WTC11 (cell line): ENCODE measurements at regions not wholly inside any gene's neighbourhood (a gene's known extent, or its start where the extent isn't known, plus 50 kb on each side); places are given as distances from the start of the nearest gene placed in this dataset.

Experiments
- ATAC-seq: fragments of 200-7000 bp; cut with Tn5 transposase; 2 replicates; pipeline ENCODE4 v1.10.0; 2021; ENCODE audit warnings: mild to moderate bottlenecking, moderate library complexity
- CTCF ChIA-PET: fragments of 300-600 bp; sonication (Branson Sonifier 250); formaldehyde crosslinking; loops from one replicate; lab custom pipeline; 2021; ENCODE audit warnings: antibody characterized with exemption; lab: Charles Lee
- POLR2A ChIA-PET: fragments of 350-600 bp; sonication (Branson Sonifier 250); formaldehyde crosslinking; loops from one replicate; lab custom pipeline; 2021; ENCODE audit warnings: antibody characterized with exemption; lab: Charles Lee
- DNase-seq: peaks from one replicate; pipeline ENCODE4 v3.0.0; 2021; ENCODE audit warnings: low spot score
- H3K27ac Mint-ChIP-seq: 2 replicates; pipeline ENCODE4 v1.8.0; 2021; ENCODE audit warnings: mixed read lengths
- H3K27me3 Mint-ChIP-seq: 2 replicates; pipeline ENCODE4 v1.8.0; 2021; ENCODE audit warnings: low read depth, mild to moderate bottlenecking, moderate library complexity, mixed read lengths
- H3K36me3 Mint-ChIP-seq: 2 replicates; pipeline ENCODE4 v1.8.0; 2021; ENCODE audit warnings: mixed read lengths
- H3K4me1 Mint-ChIP-seq: 2 replicates; pipeline ENCODE4 v1.8.0; 2022; ENCODE audit warnings: mixed read lengths
- H3K4me3 Mint-ChIP-seq: 2 replicates; pipeline ENCODE4 v1.8.0; 2021; ENCODE audit warnings: mild to moderate bottlenecking, moderate library complexity, mixed read lengths
- H3K9me3 Mint-ChIP-seq: 2 replicates; pipeline ENCODE4 v1.8.0; 2021; ENCODE audit warnings: mixed read lengths
- ATF1 ChIP-seq: sonication (generic); formaldehyde crosslinking; IDR thresholded peaks from 2 replicates; pipeline ENCODE4 v1.8.1; 2023; ENCODE audit warnings: mild to moderate bottlenecking, moderate library complexity, missing genetic modification reagents
- CREM ChIP-seq: sonication (generic); formaldehyde crosslinking; IDR thresholded peaks from 2 replicates; pipeline ENCODE4 v1.8.1; 2022; ENCODE audit warnings: mild to moderate bottlenecking, missing genetic modification reagents, moderate library complexity
- EMX1 ChIP-seq: fragments of 250-450 bp; sonication (Bioruptor Pico); IDR thresholded peaks from 2 replicates; pipeline ENCODE4 v1.8.0; 2021; ENCODE audit warnings: mild to moderate bottlenecking
- JAZF1 ChIP-seq: fragments of 250-450 bp; sonication (Bioruptor Pico); IDR thresholded peaks from 2 replicates; pipeline ENCODE4 v1.9.0; 2021; ENCODE audit warnings: moderate library complexity, mild to moderate bottlenecking, inconsistent platforms
- KAT7 ChIP-seq: sonication (generic); formaldehyde crosslinking; IDR thresholded peaks from 2 replicates; pipeline ENCODE4 v1.8.1; 2023; ENCODE audit warnings: missing genetic modification reagents, mild to moderate bottlenecking, borderline replicate concordance
- NFATC4 ChIP-seq: fragments of 250-450 bp; sonication (Bioruptor Pico); IDR thresholded peaks from 2 replicates; pipeline ENCODE4 v1.9.0; 2021; ENCODE audit warnings: mild to moderate bottlenecking
- PRRX2 ChIP-seq: fragments of 250-450 bp; sonication (Bioruptor Pico); IDR thresholded peaks from 2 replicates; pipeline ENCODE4 v1.8.0; 2021; ENCODE audit warnings: mild to moderate bottlenecking
- SMAD3 ChIP-seq: sonication (generic); formaldehyde crosslinking; IDR thresholded peaks from 2 replicates; pipeline ENCODE4 v1.8.0; 2022; ENCODE audit warnings: missing genetic modification reagents, mild to moderate bottlenecking, borderline replicate concordance
- TCF7 ChIP-seq: sonication (generic); formaldehyde crosslinking; IDR thresholded peaks from 2 replicates; pipeline ENCODE4 v1.8.0; 2022; ENCODE audit warnings: mild to moderate bottlenecking, low read depth, missing genetic modification reagents, moderate library complexity
- TP53 ChIP-seq: sonication (generic); formaldehyde crosslinking; IDR thresholded peaks from 2 replicates; pipeline ENCODE4 v1.8.1; 2023; ENCODE audit warnings: mild to moderate bottlenecking, missing genetic modification reagents
- ZNF317 ChIP-seq: sonication (generic); formaldehyde crosslinking; IDR thresholded peaks from 2 replicates; pipeline ENCODE4 v1.8.1; 2023; ENCODE audit warnings: low read depth, mild to moderate bottlenecking, moderate library complexity, missing genetic modification reagents, borderline replicate concordance
- ZNF423 ChIP-seq: fragments of 250-450 bp; sonication (Bioruptor Pico); IDR thresholded peaks from 2 replicates; pipeline ENCODE4 v2.1.2; 2022; ENCODE audit warnings: mild to moderate bottlenecking, moderate library complexity
- TF ChIP-seq, protein P1 (sequence below): sonication (generic); formaldehyde crosslinking; IDR thresholded peaks from 2 replicates; pipeline ENCODE4 v1.8.1; 2023; ENCODE audit warnings: mild to moderate bottlenecking, missing genetic modification reagents
- TF ChIP-seq, protein P2 (sequence below): fragments of 250-450 bp; sonication (Bioruptor Pico); IDR thresholded peaks from 2 replicates; pipeline ENCODE4 v1.9.0; 2021; ENCODE audit warnings: moderate library complexity, mild to moderate bottlenecking, inconsistent platforms, borderline replicate concordance
- TF ChIP-seq, protein P3 (sequence below): sonication (generic); formaldehyde crosslinking; IDR thresholded peaks from 2 replicates; pipeline ENCODE4 v1.8.1; 2022; ENCODE audit warnings: low read depth, missing genetic modification reagents, borderline replicate concordance
- TF ChIP-seq, protein P4 (sequence below): sonication (generic); formaldehyde crosslinking; conservative IDR thresholded peaks from 2 replicates; pipeline ENCODE4 v1.8.1; 2022; ENCODE audit warnings: mild to moderate bottlenecking, missing genetic modification reagents
- TF ChIP-seq, protein P5 (sequence below): sonication (generic); formaldehyde crosslinking; IDR thresholded peaks from 2 replicates; pipeline ENCODE4 v1.8.0; 2022; ENCODE audit warnings: mild to moderate bottlenecking, missing genetic modification reagents

GRCh38 chr20:3312940-3313682 lies 74.1 kb upstream of the SLC4A11 start:
- POLR2A ChIA-PET = no interaction called here
- CTCF ChIA-PET = interaction anchor here (3.1 kb wide), 1 partner anchor 63 kb away, joined by 13 read pairs; no protein-coding TSS in a partner anchor

DNA sequence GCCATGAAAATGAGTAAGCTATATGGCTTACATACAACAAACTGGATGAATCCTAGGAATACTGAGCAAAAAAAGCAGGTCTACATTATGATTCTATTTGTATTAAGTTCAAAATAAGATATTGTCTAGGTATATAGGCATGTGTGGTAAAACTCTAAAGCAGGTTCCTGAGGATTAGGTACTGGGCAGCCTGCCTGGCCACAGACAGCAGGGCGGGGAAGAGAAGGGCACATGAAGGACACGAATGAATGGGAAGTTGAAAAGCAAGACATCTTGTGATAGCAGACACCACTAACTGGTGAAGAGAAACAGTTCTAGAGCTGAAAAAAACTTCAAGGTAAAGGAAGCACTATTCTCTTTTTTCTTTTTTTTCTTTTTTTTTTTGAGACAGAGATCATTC lies 72.6 kb upstream of the SLC4A11 start:
- Mint-ChIP-seq H3K27ac (no peak overlapping the region), H3K36me3 (no peaks in the 10 kb centered on the region; the same call in 1 of the 2 replicates), H3K9me3 (no peaks in the 10 kb centered on the region), H3K4me3 (no peak overlapping the region), H3K4me1 (no peaks in the 10 kb centered on the region)
- no peak for DNase-seq
- POLR2A ChIA-PET = no interaction called here
- no peak for TF ChIP-seq TCF7 (CRISPR knock-in tag)
- TF ChIP-seq, all 79 proteins: peak for 0
- CTCF ChIA-PET = no interaction called here
- ATAC-seq = no peak
- H3K27me3 Mint-ChIP-seq = no peaks in the 10 kb centered on the region

More at GRCh38 chr20:3312940-3313682, 74.1 kb upstream of the SLC4A11 start:
- no peaks in the 10 kb centered on the region for H3K4me1 Mint-ChIP-seq
- ATAC-seq (no peak), DNase-seq (no peak)
- H3K4me3 Mint-ChIP-seq = no peak overlapping the region
- no peaks in the 10 kb centered on the region for H3K27me3 Mint-ChIP-seq
- peaks cover 5% of the 10 kb centered on the region for H3K36me3 Mint-ChIP-seq
- no peaks in the 10 kb centered on the region; the same call in 1 of the 2 replicates for H3K9me3 Mint-ChIP-seq
- H3K27ac Mint-ChIP-seq = no peak overlapping the region
- TF ChIP-seq, protein P1, sequence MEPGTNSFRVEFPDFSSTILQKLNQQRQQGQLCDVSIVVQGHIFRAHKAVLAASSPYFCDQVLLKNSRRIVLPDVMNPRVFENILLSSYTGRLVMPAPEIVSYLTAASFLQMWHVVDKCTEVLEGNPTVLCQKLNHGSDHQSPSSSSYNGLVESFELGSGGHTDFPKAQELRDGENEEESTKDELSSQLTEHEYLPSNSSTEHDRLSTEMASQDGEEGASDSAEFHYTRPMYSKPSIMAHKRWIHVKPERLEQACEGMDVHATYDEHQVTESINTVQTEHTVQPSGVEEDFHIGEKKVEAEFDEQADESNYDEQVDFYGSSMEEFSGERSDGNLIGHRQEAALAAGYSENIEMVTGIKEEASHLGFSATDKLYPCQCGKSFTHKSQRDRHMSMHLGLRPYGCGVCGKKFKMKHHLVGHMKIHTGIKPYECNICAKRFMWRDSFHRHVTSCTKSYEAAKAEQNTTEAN (CRISPR knock-in tag) = no peak
- TF ChIP-seq EMX1 = no peak
- TF ChIP-seq, protein P2, sequence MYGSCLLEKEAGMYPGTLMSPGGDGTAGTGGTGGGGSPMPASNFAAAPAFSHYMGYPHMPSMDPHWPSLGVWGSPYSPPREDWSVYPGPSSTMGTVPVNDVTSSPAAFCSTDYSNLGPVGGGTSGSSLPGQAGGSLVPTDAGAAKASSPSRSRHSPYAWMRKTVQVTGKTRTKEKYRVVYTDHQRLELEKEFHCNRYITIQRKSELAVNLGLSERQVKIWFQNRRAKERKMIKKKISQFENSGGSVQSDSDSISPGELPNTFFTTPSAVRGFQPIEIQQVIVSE (CRISPR knock-in tag) = no peak
- TF ChIP-seq, protein P3, sequence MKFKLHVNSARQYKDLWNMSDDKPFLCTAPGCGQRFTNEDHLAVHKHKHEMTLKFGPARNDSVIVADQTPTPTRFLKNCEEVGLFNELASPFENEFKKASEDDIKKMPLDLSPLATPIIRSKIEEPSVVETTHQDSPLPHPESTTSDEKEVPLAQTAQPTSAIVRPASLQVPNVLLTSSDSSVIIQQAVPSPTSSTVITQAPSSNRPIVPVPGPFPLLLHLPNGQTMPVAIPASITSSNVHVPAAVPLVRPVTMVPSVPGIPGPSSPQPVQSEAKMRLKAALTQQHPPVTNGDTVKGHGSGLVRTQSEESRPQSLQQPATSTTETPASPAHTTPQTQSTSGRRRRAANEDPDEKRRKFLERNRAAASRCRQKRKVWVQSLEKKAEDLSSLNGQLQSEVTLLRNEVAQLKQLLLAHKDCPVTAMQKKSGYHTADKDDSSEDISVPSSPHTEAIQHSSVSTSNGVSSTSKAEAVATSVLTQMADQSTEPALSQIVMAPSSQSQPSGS (CRISPR knock-in tag) = no peak
- TF ChIP-seq, protein P4, sequence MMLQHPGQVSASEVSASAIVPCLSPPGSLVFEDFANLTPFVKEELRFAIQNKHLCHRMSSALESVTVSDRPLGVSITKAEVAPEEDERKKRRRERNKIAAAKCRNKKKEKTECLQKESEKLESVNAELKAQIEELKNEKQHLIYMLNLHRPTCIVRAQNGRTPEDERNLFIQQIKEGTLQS = no peak
- TF ChIP-seq, protein P5, sequence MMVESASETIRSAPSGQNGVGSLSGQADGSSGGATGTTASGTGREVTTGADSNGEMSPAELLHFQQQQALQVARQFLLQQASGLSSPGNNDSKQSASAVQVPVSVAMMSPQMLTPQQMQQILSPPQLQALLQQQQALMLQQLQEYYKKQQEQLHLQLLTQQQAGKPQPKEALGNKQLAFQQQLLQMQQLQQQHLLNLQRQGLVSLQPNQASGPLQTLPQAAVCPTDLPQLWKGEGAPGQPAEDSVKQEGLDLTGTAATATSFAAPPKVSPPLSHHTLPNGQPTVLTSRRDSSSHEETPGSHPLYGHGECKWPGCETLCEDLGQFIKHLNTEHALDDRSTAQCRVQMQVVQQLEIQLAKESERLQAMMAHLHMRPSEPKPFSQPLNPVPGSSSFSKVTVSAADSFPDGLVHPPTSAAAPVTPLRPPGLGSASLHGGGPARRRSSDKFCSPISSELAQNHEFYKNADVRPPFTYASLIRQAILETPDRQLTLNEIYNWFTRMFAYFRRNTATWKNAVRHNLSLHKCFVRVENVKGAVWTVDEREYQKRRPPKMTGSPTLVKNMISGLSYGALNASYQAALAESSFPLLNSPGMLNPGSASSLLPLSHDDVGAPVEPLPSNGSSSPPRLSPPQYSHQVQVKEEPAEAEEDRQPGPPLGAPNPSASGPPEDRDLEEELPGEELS (CRISPR knock-in tag) = no peak
- TF ChIP-seq KAT7 (CRISPR knock-in tag) = no peak
- TF ChIP-seq, all 79 proteins: peak for 0

DNA sequence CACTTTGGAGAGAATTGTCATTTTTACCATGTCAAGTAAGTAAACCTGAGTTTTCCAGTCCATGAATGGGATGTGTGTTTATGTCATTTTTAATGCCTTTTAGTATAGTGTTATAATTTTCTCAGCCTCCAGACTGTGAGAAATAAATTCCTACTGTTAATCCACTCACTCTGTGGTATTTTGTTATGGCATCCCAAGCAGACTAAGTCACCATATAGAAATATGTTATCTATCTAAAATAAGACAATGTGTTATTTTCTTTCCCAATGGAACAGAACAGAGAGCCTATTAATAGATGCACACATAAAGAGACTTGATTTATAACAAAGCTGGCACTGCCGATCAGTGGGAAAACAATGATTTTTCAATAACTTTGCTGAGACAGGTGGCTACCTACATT lies 70.2 kb upstream of the SLC4A11 start:
- no peak for ATAC-seq
- no peaks in the 10 kb centered on the region for H3K9me3 Mint-ChIP-seq
- POLR2A ChIA-PET = interaction anchor here (0.7 kb wide), 2 partner anchors 20 to 203 kb away, joined by 5 read pairs; no protein-coding TSS in a partner anchor
- CTCF ChIA-PET = no interaction called here
- no peak overlapping the region for H3K27ac Mint-ChIP-seq
- peaks cover 7% of the 10 kb centered on the region for H3K4me1 Mint-ChIP-seq
- TF ChIP-seq ATF1 = no peak
- TF ChIP-seq ZNF317 (CRISPR knock-in tag) = no peak
- TF ChIP-seq NFATC4 (CRISPR knock-in tag) = no peak
- no peak for TF ChIP-seq SMAD3 (CRISPR knock-in tag)
- TF ChIP-seq CREM (CRISPR knock-in tag) = no peak
- TF ChIP-seq EMX1 = no peak
- no peak for TF ChIP-seq JAZF1 (CRISPR knock-in tag)
- TF ChIP-seq PRRX2 = no peak
- TF ChIP-seq ZNF423 (CRISPR knock-in tag) = no peak
- no peak for TF ChIP-seq TP53 (CRISPR knock-in tag)
- DNase-seq = no peak
- no peaks in the 10 kb centered on the region for H3K27me3 Mint-ChIP-seq
- H3K36me3 Mint-ChIP-seq = no peaks in the 10 kb centered on the region; the same call in 1 of the 2 replicates
- H3K4me3 Mint-ChIP-seq = no peak overlapping the region
